ENCODE measurements at regions not wholly inside any gene's neighbourhood (a gene's known extent, or its start where the extent isn't known, plus 50 kb on each side); places are given as distances from the start of the nearest gene placed in this dataset.
"Not testable (repeated sequence)": the region's sequence is repeated elsewhere in the genome, so short reads cannot be mapped to it uniquely, and the experiment has no call there.

- DNase-seq (ENCODE audit: insufficient read length) (no peak), FAIRE-seq (no peak)
- TF ChIP-seq TAF1 (IDR thresholded peaks at IDR 0.05; ENCODE audit: borderline replicate concordance, low read depth, low read length) = no peak
- TF ChIP-seq POLR2AphosphoS5 (IDR thresholded peaks at IDR 0.05; ENCODE audit: low read depth, low read length) = no peak
- no peak for TF ChIP-seq POLR2A (IDR thresholded peaks at IDR 0.05; ENCODE audit: low read depth, low read length)
Measured at GRCh38 chr13:99759163-99759552, 212.4 kb downstream of the ZIC5 start.

- DNase-seq (ENCODE audit: insufficient read length) (no peak), FAIRE-seq (no peak)
Measured at GRCh38 chr13:99758460-99759162, 213.0 kb downstream of the ZIC5 start.

GRCh38 chr13:99757756-99758459 is 213.7 kb downstream of the ZIC5 start:
- TF ChIP-seq POLR2AphosphoS5 (IDR thresholded peaks at IDR 0.05; ENCODE audit: low read depth, low read length) = no peak
- no peak for TF ChIP-seq TAF1 (IDR thresholded peaks at IDR 0.05; ENCODE audit: borderline replicate concordance, low read depth, low read length)
- TF ChIP-seq POLR2A (IDR thresholded peaks at IDR 0.05; ENCODE audit: low read depth, low read length) = no peak
- FAIRE-seq (no peak), DNase-seq (ENCODE audit: insufficient read length) (no peak)

More at GRCh38 chr13:99758460-99759162, 213.0 kb downstream of the ZIC5 start:
- TF ChIP-seq POLR2AphosphoS5 (IDR thresholded peaks at IDR 0.05; ENCODE audit: low read depth, low read length) (no peak), POLR2A (IDR thresholded peaks at IDR 0.05; ENCODE audit: low read depth, low read length) (no peak), TAF1 (IDR thresholded peaks at IDR 0.05; ENCODE audit: borderline replicate concordance, low read depth, low read length) (no peak)

DNA sequence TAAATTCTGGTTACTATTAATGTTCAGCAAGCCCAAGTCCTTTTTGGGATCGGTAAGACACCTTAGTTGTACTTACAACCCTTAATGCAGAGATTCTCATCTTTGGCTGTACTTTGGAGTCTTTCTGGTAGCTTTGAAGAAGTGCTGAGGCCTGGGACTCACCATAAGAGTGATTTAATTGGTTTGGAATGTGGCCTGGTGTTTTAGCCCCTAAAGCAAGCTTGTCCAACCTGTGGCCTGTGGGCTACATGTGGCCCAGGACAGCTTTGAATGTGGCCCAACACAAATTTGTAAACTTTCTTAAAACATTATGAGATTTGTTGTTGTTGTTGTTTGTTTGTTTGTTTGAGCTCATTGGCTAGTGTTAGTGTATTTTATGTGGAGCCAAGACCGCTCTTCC is 215.3 kb downstream of the ZIC5 start:
- TF ChIP-seq POLR2AphosphoS5 (IDR thresholded peaks at IDR 0.05; ENCODE audit: low read depth, low read length) = no peak
- no peak for TF ChIP-seq POLR2A (IDR thresholded peaks at IDR 0.05; ENCODE audit: low read depth, low read length)
- TF ChIP-seq TAF1 (IDR thresholded peaks at IDR 0.05; ENCODE audit: borderline replicate concordance, low read depth, low read length) = no peak
- no peak for FAIRE-seq
- DNase-seq (ENCODE audit: insufficient read length) = no peak

- FAIRE-seq; DNase-seq (ENCODE audit: insufficient read length): not testable (repeated sequence)
Measured at GRCh38 chr13:99754750-99755149, 216.8 kb downstream of the ZIC5 start.

GRCh38 chr13:99752373-99752772 is 219.2 kb downstream of the ZIC5 start:
- no peak for FAIRE-seq
- TF ChIP-seq POLR2AphosphoS5 (IDR thresholded peaks at IDR 0.05; ENCODE audit: low read depth, low read length) = no peak
- TF ChIP-seq POLR2A (IDR thresholded peaks at IDR 0.05; ENCODE audit: low read depth, low read length) = no peak
- TF ChIP-seq TAF1 (IDR thresholded peaks at IDR 0.05; ENCODE audit: borderline replicate concordance, low read depth, low read length) = no peak
- DNase-seq (ENCODE audit: insufficient read length) = no peak

DNA sequence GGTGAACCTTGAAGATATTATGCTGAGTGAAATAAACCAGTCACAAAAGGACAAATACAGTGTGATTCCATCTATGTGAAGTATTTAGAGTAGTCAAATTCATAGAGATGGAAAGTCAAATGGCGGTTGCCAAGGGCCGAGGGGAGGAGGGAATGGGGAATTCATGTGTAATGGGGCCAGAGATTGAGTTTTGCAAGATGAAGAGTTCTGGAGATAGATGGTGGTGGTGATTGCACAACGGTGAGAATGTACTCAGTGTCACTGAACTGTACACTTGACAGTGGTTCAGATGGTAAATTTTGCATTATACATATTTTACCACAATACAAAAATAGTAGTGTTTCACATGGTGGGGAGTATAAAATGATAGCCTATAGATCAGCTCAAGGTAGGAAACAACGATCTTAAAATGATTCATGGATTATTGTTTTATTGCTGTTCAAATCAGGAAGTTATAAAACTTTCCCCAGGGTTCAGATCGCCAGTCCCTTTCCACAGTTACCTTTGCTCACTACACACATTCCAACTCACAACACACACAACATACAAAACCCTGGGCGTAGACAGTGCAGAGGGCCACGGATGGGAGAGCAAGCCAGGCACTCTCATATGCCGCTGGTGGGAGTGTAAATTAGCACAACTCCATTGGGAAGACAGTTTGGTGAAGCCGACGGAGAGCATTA is 219.9 kb downstream of the ZIC5 start:
- no peak for FAIRE-seq
- TF ChIP-seq POLR2A (IDR thresholded peaks at IDR 0.05; ENCODE audit: low read depth, low read length) = no peak
- no peak for TF ChIP-seq POLR2AphosphoS5 (IDR thresholded peaks at IDR 0.05; ENCODE audit: low read depth, low read length)
- no peak for TF ChIP-seq TAF1 (IDR thresholded peaks at IDR 0.05; ENCODE audit: borderline replicate concordance, low read depth, low read length)
- no peak for DNase-seq (ENCODE audit: insufficient read length)

DNA sequence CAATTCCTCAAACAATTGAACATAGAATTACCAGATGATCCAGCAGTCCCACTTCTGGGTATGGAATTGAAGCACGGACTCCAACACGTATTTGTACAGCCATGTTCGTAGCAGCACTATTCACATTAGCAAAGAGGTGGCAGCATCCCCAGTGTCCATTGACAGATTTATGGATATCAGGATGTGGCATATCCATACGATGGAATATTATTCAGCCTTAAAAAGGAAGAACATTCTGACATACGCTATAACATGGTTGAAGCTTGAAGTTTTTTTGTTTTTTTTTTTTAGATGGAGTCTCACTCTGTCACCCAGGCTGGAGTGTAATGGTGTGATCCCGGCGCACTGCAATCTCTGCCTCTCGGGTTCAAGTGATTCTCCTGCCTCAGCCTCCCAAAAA is 220.6 kb downstream of the ZIC5 start:
- no peak for FAIRE-seq
- TF ChIP-seq TAF1 (IDR thresholded peaks at IDR 0.05; ENCODE audit: borderline replicate concordance, low read depth, low read length) = no peak
- TF ChIP-seq POLR2A (IDR thresholded peaks at IDR 0.05; ENCODE audit: low read depth, low read length) = no peak
- TF ChIP-seq POLR2AphosphoS5 (IDR thresholded peaks at IDR 0.05; ENCODE audit: low read depth, low read length) = no peak
- DNase-seq (ENCODE audit: insufficient read length) = no peak

DNA sequence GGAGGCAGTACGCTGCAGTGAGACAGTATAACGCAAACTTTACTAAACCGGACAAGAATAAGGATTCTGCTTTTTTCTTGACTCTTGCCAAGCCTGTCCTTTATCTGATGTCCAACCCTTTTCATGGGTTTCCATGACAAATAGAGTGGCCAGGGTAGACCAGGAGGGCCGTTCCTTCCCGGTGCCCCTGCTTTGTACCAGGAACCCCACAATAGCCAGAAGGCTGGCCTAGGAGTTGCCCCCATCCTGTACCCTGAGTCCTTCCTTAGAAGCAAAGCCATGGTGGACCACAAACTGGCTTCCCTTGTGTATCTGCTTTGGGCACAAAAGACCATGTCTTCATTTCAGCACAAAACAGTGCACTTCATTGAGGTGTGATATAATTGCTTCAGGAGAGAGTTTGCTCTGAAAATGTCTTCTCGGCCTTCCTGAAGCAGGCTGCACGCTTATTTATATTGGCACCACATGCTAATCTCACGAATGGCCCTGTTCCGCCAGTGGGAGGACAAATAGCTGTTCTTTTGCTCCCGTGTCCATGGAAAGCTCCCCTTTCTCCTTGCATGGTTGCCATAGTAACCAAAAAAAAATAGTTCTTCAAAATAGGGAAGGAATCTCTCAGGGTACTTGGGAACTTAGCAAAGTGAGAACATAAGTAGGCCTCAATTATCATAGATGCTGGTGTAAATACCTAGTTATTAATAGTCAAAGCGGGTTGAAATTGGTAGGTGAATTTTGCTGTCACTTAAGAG is 222.1 kb downstream of the ZIC5 start:
- DNase-seq (ENCODE audit: insufficient read length) (no peak), FAIRE-seq (no peak)
- no peak for TF ChIP-seq TAF1 (IDR thresholded peaks at IDR 0.05; ENCODE audit: borderline replicate concordance, low read depth, low read length)
- no peak for TF ChIP-seq POLR2A (IDR thresholded peaks at IDR 0.05; ENCODE audit: low read depth, low read length)
- TF ChIP-seq POLR2AphosphoS5 (IDR thresholded peaks at IDR 0.05; ENCODE audit: low read depth, low read length) = no peak

- FAIRE-seq = no peak
- no peak for TF ChIP-seq POLR2A (IDR thresholded peaks at IDR 0.05; ENCODE audit: low read depth, low read length)
- no peak for TF ChIP-seq TAF1 (IDR thresholded peaks at IDR 0.05; ENCODE audit: borderline replicate concordance, low read depth, low read length)
- TF ChIP-seq POLR2AphosphoS5 (IDR thresholded peaks at IDR 0.05; ENCODE audit: low read depth, low read length) = no peak
Measured at GRCh38 chr13:99747403-99747710, 224.2 kb downstream of the ZIC5 start.

GRCh38 chr13:99746637-99747402 is 224.7 kb downstream of the ZIC5 start:
- TF ChIP-seq POLR2A (IDR thresholded peaks at IDR 0.05; ENCODE audit: low read depth, low read length) (no peak), TAF1 (IDR thresholded peaks at IDR 0.05; ENCODE audit: borderline replicate concordance, low read depth, low read length) (no peak), POLR2AphosphoS5 (IDR thresholded peaks at IDR 0.05; ENCODE audit: low read depth, low read length) (no peak)
- FAIRE-seq (no peak), DNase-seq (ENCODE audit: insufficient read length) (no peak)

More at GRCh38 chr13:99747403-99747710, 224.2 kb downstream of the ZIC5 start:
- DNase-seq (ENCODE audit: insufficient read length) = no peak

All from GM12892 (cell line).